HG03432 (cell line): ENCODE measurements at regions not wholly inside any gene's neighbourhood (a gene's known extent, or its start where the extent isn't known, plus 50 kb on each side); places are given as distances from the start of the nearest gene placed in this dataset.

Source experiments
- ATAC-seq: cut with Tn5 transposase; IDR thresholded peaks from one replicate; pipeline ENCODE4 v1.9.1; 2021; ENCODE audit warnings: mild to moderate bottlenecking, moderate library complexity; ENCODE audit not compliant: unreplicated experiment

DNA sequence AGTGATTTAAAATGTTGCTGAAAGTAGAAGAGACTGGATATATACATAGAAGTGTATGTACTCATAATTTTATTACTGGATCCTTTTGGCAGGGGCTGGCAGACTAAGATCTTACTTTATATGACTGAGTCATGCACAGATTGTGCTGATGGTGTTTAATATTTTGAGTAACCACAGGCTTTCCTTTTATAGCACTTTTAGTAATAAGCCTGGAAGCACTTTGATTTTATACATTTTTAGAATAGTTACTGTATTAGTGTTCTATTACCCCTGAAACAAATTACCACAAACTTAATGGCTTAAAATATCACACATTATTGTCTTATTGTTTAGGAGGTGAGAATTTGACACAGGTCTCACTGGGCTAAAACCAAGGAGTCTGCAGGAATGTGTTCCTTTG is 113.4 kb upstream of the CDH8 start:
- no peak for ATAC-seq

DNA sequence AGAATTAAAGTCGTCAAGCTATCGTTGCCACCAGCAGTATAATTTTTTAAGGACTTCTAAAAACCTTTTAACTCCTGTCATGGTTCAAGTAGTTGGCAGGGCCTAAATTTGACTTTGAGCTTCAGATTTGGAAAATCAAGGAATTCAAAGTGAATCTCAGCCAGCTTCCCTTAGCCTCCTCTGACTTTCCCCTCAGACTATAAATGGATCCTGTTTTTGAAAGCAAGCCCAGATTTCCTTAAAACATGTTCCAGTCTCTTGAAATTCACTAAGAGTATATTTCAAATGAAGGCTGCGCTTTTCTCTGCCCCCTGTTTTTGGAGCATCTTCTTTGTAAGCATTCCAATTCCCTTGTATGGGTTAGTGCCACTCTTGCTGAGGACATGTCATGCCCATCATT is 101.8 kb upstream of the CDH8 start:
- ATAC-seq: no peak

DNA sequence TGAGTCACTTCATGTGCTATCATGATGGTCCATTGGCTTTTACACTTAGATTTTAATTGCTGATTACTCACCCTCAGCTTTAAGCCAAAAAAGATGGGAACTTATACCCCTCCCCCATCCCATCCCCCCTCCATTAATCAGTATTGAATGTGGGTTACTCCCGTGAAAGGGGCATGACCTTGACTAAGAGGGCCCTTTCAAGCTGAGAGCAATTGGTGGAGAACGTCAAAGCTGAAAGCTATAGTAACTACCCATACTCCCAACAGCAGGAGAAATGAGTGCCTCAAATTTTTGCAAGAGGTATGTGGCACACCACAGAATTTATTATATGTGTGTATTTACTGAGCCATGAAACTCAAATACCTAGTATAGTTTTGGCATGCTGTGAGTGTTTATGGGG is 99.7 kb upstream of the CDH8 start:
- no peak for ATAC-seq

DNA sequence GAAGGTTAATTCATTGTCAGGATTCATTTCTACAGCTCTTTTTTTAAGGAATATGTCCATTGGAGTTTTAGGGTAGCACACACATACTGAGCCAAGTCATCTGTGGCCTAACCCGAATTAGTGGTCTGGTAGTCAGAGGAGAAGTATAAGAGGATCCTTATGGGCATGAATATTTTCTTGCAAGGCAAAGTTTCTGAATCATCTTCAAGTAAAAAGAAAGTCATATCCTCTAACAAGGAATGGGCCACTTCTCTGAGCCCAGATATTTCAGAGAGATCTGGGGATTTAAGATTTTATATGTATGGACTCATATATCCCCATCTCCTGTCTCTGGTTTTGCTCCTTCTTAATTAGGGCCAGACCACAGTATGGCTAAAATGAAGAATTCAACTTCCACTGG is 99.2 kb upstream of the CDH8 start:
- ATAC-seq: no peak

DNA sequence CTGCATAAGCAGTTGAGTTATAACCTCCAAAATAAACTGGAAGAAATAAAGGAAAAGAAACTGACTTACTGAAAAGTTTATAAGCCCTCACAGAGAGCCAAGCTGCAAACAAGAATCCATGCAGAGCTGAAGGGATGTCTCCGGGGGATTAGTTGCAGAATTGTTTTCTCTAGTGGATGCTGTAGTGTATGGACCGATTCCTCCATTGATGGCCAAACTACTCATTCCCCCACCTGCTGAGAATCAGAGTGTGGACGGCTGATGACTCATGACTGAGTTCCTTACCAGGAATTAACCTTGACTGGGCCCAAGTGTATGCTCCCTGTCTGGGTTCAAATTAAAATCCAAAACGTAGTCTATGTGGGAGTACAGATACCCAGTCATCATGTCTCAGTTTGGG is 93.9 kb upstream of the CDH8 start:
- ATAC-seq: no peak

DNA sequence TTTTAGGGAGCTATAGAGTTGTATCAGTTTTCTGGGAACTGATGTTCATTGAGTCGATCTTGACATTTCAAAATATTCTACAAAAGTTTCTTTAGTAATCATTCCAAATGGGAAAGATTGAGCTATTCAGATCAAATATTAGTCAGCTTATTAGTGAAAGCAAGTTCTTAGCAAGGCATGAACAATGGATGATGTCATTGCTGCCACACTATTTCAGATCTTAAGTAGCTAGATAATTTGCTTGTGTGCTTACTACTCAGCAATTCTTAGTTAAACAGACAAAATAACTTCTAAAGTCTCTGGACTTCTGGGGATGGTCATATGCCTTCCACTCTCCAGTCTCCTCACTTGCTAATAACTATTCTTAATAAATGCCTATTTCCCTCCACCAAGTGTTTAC is 69.0 kb upstream of the CDH8 start:
- no peak for ATAC-seq

DNA sequence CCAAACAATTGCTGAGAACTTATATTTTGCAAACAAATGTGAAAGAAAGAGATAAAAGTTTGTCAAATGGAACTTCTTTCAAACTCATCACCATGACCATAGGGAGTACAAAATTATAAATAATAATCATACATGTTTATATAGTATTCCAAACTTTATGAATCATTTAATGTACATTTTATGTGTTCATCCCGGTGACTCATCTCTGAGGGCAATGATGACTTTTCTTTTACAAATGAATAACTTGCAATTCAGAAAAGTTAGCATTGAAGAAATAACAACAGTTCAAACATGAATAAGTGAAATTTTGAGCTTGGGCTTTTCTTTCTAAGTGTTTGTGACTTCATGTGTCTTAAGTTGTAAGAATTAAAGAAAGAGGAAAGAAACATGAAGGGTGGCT is 66.3 kb upstream of the CDH8 start:
- ATAC-seq: no peak

DNA sequence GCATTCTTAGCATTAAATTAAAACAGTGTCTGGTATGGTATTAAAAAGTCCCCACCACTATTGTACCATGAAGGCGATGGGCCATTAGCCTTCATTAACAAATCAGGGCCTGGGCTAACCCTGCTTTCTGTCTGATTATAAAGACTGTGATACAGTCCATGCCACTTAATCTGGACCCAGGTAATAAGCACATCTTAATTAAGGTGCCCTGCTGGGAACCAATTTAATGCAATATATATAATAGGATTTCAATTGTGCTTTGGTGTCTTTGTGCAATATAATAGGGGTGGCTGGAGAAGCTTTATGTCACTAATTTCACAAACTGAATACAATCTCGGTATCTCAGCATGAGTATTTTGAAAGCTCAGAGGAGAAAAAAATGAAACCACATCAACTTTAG is 64.4 kb upstream of the CDH8 start:
- no peak for ATAC-seq

DNA sequence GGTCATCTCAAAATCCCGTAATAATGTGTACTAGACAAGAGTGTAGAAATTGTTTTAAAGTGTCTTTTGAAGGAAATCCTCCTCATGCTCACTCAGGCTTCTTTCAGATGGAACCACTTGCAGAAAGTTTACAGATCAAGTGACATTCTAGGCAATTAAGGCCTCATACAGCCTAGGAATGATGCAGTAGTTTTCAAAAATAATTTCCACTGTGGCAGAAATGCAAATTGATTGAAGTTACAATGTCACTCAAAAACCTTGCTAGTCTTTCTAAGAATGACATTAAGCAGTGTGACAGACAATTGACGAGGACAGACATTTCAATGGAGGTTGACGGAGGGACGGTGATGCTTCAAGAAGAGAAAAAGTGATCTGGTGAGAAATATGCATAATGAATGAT is 53.5 kb upstream of the CDH8 start:
- ATAC-seq: no peak

DNA sequence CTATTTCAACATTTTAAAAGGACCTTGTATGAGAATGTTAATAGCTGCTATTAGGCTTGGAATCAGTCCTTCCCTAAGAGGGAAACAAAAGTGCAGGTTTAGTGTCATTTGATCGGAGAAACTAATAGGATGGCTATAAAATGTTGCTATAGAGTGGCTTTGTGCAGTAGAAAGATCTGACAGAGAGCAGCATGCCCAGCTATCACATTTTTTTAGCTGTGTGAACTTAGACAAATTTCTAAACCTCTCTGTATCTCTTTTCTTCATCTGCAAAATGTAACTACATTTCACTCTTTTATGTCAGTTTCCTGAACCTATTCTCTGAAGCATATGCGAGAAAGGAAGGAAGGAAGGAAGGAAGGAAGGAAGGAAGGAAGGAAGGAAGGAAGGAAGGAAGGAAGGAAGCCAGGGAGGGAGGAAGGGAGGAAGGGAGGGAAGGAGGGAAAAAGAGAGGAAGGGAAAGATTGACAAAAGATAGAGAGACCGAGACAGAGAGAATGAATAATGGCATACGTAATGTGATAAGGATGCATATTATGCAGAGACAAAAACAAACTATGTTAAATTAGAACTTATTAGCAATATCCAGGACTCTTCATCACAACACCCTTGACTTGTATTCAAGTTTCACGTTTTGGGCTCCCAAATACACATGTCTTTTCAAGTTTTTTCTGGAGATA is 52.6 kb upstream of the CDH8 start:
- no peak for ATAC-seq
